SU-DHL-6 (cell line): ENCODE measurements at regions not wholly inside any gene's neighbourhood (a gene's known extent, or its start where the extent isn't known, plus 50 kb on each side); places are given as distances from the start of the nearest gene placed in this dataset.

Experiments used
- H2AFZ ChIP-seq: fragments of 200-600 bp; sonication (generic); 2 replicates; pipeline ENCODE4 v1.6.1; 2014; ENCODE audit warnings: low read depth, mild to moderate bottlenecking, moderate library complexity, mixed read lengths, antibody characterized with exemption, low read length; ENCODE audit not compliant: severe bottlenecking
- H3F3A ChIP-seq: fragments of 200-600 bp; shearing (Covaris generic); 2 replicates; pipeline ENCODE4 v1.6.0; 2016; ENCODE audit warnings: antibody characterized with exemption, mild to moderate bottlenecking; ENCODE audit not compliant: insufficient read depth
- H3K27ac ChIP-seq: fragments of 200-600 bp; sonication (generic); 2 replicates; pipeline ENCODE4 v1.5.1; 2016; ENCODE audit warnings: low read depth, mild to moderate bottlenecking, low read length, moderate library complexity, mixed read lengths
- H3K27me3 ChIP-seq: fragments of 200-600 bp; sonication (generic), shearing (Covaris generic); 2 replicates; pipeline ENCODE4 v1.6.0; 2014; ENCODE audit warnings: mild to moderate bottlenecking, low read length
- H3K36me3 ChIP-seq: fragments of 200-600 bp; sonication (generic); 2 replicates; pipeline ENCODE4 v1.6.1; 2014; ENCODE audit warnings: mild to moderate bottlenecking, low read length, mixed read lengths
- H3K4me2 ChIP-seq: fragments of 300-600, 200-600 bp; shearing (Covaris generic), sonication (generic); 2 replicates; pipeline ENCODE4 v1.6.0; 2014; ENCODE audit warnings: low read length, low read depth, mild to moderate bottlenecking; ENCODE audit not compliant: poor library complexity, severe bottlenecking
- H3K4me3 ChIP-seq: fragments of 200-600 bp; sonication (generic); 2 replicates; pipeline ENCODE4 v1.5.1; 2014; ENCODE audit warnings: antibody characterized with exemption, low read length, mild to moderate bottlenecking, mixed read lengths; ENCODE audit not compliant: insufficient read depth, poor library complexity, severe bottlenecking
- H3K79me2 ChIP-seq: fragments of 200-600 bp; sonication (generic); 2 replicates; pipeline ENCODE4 v1.6.1; 2014; ENCODE audit warnings: mild to moderate bottlenecking, low read length, moderate library complexity; ENCODE audit not compliant: insufficient read depth
- H3K9ac ChIP-seq: fragments of 200-600 bp; sonication (generic); 2 replicates; pipeline ENCODE4 v1.7.0; 2014; ENCODE audit warnings: mild to moderate bottlenecking, low read length
- H3K9me2 ChIP-seq: fragments of 200-600 bp; sonication (generic); replicated peaks from 2 replicates; pipeline ENCODE4 v1.6.1; 2014; ENCODE audit warnings: low read length; ENCODE audit not compliant: insufficient read depth
- H3K9me3 ChIP-seq: fragments of 200-600 bp; sonication (generic); 2 replicates; pipeline ENCODE4 v1.6.1; 2014; ENCODE audit warnings: low read length, mixed read lengths; ENCODE audit not compliant: insufficient read depth
- H4K20me1 ChIP-seq: fragments of 200-600 bp; sonication (generic); 2 replicates; pipeline ENCODE4 v1.6.1; 2014; ENCODE audit warnings: low read depth, mild to moderate bottlenecking, antibody characterized with exemption, low read length, moderate library complexity, mixed read lengths
- EZH2phosphoT487 ChIP-seq: fragments of 200-600 bp; sonication (generic), shearing (Covaris generic); conservative IDR thresholded peaks from 2 replicates; pipeline ENCODE4 v1.6.1; 2018; ENCODE audit warnings: mild to moderate bottlenecking, antibody characterized with exemption, low read length, moderate library complexity, mixed read lengths
- TF ChIP-seq, protein P1 (sequence below): fragments of 200-600 bp; sonication (generic); IDR thresholded peaks from one replicate; pipeline ENCODE4 v1.5.1; 2017; ENCODE audit warnings: antibody characterized with exemption, mild to moderate bottlenecking, low read length, moderate library complexity; ENCODE audit not compliant: insufficient read depth, poor library complexity, severe bottlenecking

DNA sequence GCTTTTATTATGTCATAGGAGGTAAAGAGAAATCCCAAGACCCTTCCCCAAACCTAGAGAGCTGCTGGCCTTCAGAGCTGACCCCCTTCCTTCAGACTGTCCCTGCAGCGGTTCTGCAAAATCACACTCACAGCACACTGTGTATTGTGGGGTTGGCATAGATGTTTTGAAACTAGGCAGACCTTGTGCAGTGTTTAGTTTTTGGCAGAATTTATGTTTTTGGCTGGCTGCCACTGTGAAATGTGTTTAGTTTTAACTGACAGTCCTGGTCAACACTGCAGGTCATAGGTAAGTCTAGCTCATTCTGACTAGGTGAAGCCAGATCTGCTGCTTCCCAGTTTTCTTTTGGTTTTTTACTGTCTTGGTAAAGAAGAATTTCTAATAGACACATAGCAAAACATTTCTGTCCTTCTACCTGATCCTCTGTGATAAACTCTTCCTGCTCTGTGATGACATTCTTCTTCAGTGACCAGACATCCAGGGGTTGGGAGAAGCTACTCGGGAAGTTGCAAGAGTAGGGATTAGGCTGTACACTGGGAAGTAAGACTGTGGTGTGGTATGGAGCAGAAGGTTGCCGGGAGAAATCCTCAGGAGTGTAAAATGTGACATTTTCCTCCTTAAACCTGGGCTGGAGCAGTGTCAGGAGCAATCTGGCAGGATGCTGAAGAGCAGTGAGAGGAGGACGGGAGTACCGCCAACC is 209.6 kb upstream of the MCTP2 start:
- H3K27me3 ChIP-seq: no peaks in the 10 kb centered on the region

DNA sequence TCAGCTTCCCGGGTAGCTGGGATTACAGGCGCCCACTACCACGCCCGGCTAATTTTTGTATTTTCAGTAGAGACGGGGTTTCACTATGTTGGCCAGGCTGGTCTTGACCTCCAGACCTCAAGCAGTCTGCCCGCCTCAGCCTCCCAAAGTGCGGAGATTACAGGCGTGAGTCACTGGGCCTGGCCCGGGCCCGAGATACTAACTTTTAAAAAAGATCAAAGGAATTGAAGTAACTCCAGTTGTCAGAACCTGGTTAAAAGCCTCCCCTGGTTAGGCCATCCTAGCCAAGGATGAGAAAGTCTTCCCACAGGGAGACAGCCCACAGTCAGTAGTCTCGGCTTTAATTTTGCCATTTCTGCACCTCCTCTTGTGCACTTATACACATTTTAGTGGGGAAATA is 212.3 kb upstream of the MCTP2 start:
- H4K20me1 ChIP-seq: no peaks in the 10 kb centered on the region
- no peaks in the 10 kb centered on the region for H3K9me2 ChIP-seq
- no peak overlapping the region for H3K4me3 ChIP-seq
- no peak overlapping the region for H2AFZ ChIP-seq
- H3K9me3 ChIP-seq: no peaks in the 10 kb centered on the region
- no peak overlapping the region for H3K9ac ChIP-seq
- TF ChIP-seq EZH2phosphoT487: no peak
- TF ChIP-seq, protein P1, sequence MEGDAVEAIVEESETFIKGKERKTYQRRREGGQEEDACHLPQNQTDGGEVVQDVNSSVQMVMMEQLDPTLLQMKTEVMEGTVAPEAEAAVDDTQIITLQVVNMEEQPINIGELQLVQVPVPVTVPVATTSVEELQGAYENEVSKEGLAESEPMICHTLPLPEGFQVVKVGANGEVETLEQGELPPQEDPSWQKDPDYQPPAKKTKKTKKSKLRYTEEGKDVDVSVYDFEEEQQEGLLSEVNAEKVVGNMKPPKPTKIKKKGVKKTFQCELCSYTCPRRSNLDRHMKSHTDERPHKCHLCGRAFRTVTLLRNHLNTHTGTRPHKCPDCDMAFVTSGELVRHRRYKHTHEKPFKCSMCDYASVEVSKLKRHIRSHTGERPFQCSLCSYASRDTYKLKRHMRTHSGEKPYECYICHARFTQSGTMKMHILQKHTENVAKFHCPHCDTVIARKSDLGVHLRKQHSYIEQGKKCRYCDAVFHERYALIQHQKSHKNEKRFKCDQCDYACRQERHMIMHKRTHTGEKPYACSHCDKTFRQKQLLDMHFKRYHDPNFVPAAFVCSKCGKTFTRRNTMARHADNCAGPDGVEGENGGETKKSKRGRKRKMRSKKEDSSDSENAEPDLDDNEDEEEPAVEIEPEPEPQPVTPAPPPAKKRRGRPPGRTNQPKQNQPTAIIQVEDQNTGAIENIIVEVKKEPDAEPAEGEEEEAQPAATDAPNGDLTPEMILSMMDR: no peak
- no peaks in the 10 kb centered on the region for H3K27me3 ChIP-seq
- H3K79me2 ChIP-seq: no peaks in the 10 kb centered on the region
- no peaks in the 10 kb centered on the region for H3K36me3 ChIP-seq
- H3K27ac ChIP-seq: no peak overlapping the region
- H3K4me2 ChIP-seq: no peak overlapping the region
- no peaks in the 10 kb centered on the region for H3F3A ChIP-seq

More for the DNA sequence above, 209.6 kb upstream of the MCTP2 start:
- Histone ChIP-seq H3K4me3 (no peak overlapping the region), H3K9me2 (no peaks in the 10 kb centered on the region), H3F3A (no peaks in the 10 kb centered on the region), H3K9ac (no peak overlapping the region), H2AFZ (no peak overlapping the region), H3K4me2 (no peak overlapping the region), H3K36me3 (no peaks in the 10 kb centered on the region), H4K20me1 (no peaks in the 10 kb centered on the region), H3K79me2 (no peaks in the 10 kb centered on the region), H3K9me3 (no peaks in the 10 kb centered on the region), H3K27ac (no peak overlapping the region)
- TF ChIP-seq EZH2phosphoT487: no peak
- TF ChIP-seq, protein P1: no peak

DNA sequence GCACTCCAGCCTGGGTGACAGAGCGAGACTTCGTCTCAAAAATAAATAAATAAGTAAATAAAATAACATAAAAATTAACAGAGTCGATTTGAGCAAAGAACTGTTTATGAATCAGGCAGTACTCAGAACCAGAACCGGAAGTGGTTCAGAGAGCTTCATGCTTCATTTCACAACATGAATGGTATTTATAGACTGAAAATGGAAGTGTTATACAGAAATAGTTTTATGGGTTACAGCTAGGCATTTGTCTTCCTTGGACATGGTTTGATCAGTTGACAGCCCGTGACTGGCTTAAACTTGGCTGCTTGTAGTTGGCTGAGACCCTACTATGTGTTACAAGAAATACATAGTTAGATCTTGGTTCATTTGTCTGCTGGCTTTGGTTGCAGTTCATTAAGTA is 216.0 kb upstream of the MCTP2 start:
- H3K9ac ChIP-seq: no peak overlapping the region
- H3K27ac ChIP-seq: no peak overlapping the region
- H3F3A ChIP-seq: no peaks in the 10 kb centered on the region
- no peak for TF ChIP-seq EZH2phosphoT487
- TF ChIP-seq, protein P1: no peak
- H3K36me3 ChIP-seq: no peaks in the 10 kb centered on the region
- no peaks in the 10 kb centered on the region for H4K20me1 ChIP-seq
- no peak overlapping the region for H2AFZ ChIP-seq
- H3K4me3 ChIP-seq: no peak overlapping the region
- no peak overlapping the region for H3K4me2 ChIP-seq
- H3K27me3 ChIP-seq: no peaks in the 10 kb centered on the region
- H3K9me2 ChIP-seq: no peaks in the 10 kb centered on the region
- H3K9me3 ChIP-seq: no peaks in the 10 kb centered on the region
- no peaks in the 10 kb centered on the region for H3K79me2 ChIP-seq
